HS-27A (cell line): ENCODE measurements at regions not wholly inside any gene's neighbourhood (a gene's known extent, or its start where the extent isn't known, plus 50 kb on each side); places are given as distances from the start of the nearest gene placed in this dataset.

Experiments
- DNase-seq: peaks from one replicate; pipeline ENCODE4 v3.0.0-alpha.2; 2012; ENCODE audit warnings: low read depth, missing footprints

DNA sequence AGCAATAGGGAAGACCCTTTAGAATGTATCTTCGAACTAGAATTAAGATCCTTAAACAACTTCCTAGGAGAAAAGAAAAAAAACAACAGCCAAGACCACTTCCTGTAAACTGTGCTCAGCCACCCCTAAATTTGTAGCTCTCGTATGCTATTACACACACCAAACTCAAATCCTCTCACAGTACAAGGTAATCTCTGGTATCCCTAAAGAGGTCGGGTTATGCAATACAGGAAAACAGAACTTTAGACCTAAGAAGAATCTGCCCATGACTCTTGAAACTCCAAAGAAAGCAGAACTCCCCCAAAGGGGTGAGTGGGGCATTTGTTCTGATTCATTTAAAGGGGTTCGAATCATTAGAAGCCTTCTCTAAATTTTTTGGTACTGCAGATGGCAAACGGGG, 170.9 kb upstream of the CASK start:
- no peak for DNase-seq

- no peak for DNase-seq
These were observed 170.4 kb upstream of the CASK start for GRCh38 chrX:42093756-42094155.

DNA sequence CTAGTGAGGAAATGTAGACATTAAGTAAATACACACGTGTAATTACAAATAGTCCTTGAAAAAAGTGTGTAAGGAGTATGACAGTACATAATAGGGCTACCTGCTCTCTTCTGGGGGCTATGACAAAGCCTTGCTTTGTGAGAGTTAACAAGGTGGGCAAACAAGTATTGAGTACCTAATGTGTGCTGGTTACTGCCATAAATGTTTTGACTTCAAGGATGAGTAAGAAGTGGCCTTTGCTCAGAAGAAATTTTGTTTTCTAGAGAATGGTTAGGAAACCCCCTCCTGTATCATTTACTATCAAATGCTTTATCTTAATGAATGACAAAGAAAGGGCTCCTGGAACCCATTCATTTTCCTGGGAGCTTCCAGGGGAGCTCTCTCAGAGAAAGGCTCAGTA, 167.0 kb upstream of the CASK start:
- no peak for DNase-seq

DNA sequence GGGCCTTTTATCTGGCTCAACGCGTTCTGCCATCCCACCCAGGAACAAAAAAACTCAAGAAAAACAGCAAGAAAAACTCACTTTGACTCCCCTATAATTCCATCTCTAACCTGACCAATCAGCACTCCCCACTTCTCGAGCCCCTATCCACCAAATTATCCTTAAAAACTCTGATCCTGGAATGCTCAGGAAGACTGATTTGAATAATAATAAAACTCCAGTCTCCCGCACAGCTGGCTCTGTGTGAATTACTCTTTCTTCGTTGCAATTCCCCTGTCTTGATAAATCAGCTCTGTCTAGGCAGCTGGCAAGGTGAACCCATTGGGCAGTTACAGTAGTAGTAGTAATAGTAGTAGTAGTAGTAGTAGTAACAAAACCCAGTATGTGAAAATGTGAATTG, 165.7 kb upstream of the CASK start:
- DNase-seq = no peak

DNA sequence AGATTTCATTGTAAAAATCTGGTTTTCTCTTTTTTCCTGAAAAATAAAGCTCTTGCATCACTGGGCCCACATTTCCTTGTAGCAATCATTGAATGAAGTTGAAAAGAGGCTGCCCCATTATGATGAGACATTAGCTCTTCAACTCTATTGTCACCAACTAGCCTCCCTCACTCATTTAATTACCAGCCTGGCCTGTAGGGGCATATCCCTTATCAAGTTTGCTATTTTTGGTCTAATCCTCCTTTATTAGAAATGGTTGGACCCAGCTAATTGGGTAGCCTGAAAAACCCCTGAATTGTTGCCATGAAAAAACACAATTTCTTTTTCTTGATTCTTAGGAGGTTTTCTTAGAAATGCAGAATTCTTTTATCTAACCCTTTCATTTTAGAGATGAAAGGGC, 164.6 kb upstream of the CASK start:
- no peak for DNase-seq

GRCh38 chrX:42085836-42086235, 162.5 kb upstream of the CASK start:
- DNase-seq = no peak

DNA sequence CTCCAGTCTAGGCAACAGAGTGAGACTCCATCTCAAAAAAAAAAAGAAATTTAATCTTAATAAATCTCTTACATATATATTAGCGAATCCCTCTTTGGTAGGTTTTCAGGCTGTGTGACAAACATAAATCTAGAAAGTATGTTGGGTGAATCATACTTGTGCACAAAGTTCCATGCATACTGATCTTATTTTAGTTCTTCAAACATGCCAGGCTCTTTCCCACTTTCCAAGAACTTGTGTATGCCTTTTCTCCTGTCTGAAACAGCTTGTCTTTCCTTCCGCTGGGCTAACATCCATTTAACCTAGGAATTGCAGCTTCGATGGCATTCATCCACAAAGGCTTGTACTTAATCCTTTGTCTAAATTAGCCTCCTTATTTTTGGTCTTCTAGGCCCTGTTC, 156.6 kb upstream of the CASK start:
- DNase-seq = no peak

DNA sequence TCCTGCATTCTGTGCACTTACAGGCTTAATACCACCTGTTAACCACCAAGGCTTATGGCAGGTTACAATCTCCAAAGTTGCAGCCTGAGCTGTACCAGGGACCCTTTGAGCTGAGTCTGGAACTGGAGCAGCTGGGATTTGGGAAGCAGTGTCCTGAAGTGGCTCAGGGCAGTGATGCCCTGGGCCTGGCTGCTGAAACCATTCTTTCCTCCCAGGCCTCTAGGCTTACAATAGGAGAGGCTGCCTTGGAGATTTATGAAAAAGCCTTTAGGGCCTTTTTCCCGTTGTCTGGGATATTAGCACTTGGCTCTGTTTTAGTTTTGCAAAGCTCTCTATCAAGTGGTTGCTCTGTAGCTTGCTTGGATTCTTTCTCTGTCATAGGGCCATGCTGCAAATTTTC, 154.3 kb upstream of the CASK start:
- no peak for DNase-seq

GRCh38 chrX:42075032-42075431, 151.7 kb upstream of the CASK start:
- DNase-seq = no peak

- no peak for DNase-seq
These were observed 150.1 kb upstream of the CASK start for GRCh38 chrX:42073448-42073847.

GRCh38 chrX:42070866-42071265, 147.5 kb upstream of the CASK start:
- DNase-seq = no peak

GRCh38 chrX:42054256-42054655, 130.9 kb upstream of the CASK start:
- DNase-seq = no peak

- no peak for DNase-seq
These were observed 127.0 kb upstream of the CASK start for GRCh38 chrX:42050345-42050744.

- DNase-seq = no peak
These were observed 124.5 kb upstream of the CASK start for GRCh38 chrX:42047886-42048285.

- DNase-seq = no peak
These were observed 104.8 kb upstream of the CASK start for GRCh38 chrX:42028109-42028508.

- no peak for DNase-seq
These were observed 104.1 kb upstream of the CASK start for GRCh38 chrX:42027367-42028000.

DNA sequence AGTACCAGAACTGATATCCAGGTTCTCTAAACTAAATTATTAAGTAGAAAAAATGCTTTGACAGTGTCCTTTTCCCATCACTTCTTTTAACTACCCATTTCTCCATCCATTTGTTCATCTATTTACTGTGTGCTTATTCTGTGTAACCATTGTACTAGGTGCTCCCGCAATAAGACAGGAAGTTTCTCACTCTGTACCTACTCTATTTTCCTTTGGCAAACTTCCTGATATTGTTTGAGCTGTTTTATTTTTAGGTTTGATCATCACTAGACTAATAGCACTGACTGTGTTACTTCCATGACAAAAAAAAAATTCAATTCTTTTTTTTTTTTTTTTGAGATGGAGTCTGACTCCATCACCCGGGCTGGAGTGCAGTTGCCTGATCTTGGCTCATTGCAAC, 102.5 kb upstream of the CASK start:
- no peak for DNase-seq

DNA sequence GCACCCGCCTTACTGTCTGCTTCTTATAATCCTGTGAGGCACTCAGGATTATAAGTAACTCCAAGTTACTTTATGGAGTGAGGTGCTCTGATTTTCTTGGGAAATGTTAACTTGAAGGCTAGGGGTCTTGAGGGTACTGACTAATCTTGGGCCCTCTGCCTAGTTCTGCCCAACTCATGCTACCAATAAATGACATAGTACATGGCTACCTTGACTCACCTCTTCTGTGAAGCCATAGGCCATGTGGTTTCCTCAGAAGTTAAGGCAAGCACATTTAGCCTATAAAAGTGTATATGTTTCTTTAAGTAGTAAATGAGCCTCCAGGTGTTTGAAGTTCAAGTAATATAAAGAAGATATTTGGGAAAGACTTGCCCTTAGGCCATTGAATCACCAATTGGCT, 99.8 kb upstream of the CASK start:
- no peak for DNase-seq

- no peak for DNase-seq
These were observed 98.8 kb upstream of the CASK start for GRCh38 chrX:42022158-42022557.

GRCh38 chrX:42021058-42021457, 97.7 kb upstream of the CASK start:
- no peak for DNase-seq

DNA sequence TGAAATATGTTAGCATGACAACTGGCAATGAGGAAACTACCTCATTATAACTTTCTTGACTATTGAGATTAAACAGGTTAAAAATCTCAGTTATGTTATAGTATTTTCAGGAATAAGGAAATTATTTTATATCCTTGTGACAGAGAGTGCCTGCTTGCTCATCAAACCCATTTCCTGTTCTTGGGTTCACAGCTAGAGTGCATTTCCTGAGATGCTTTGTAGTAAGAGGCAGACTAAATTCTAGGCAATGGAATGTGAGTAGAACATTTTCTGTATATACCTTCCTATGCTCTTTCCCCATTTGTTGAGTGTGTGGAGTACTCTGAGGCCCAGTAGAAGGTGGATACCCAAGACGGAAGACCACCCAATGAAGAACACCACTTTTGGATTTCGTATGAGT, 96.9 kb upstream of the CASK start:
- no peak for DNase-seq

DNA sequence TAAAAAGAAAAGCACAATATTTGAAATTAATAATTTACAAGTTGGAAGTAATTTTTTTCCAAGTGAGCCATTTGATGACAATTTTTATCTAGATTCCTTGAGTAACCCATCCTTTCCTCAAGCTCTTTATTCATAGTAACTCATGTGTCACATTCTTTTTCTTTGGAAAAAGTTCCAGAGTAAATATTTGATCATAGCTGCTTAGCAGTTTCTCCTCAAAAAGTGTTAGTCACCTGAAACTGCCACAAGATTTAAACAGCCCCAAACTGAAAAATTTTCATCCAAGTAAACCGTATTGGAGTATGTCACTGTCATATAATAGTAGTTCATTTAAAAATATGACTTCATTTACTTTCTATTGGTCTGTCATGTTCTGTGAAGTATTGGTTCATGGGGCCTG, 94.6 kb upstream of the CASK start:
- DNase-seq = no peak

DNA sequence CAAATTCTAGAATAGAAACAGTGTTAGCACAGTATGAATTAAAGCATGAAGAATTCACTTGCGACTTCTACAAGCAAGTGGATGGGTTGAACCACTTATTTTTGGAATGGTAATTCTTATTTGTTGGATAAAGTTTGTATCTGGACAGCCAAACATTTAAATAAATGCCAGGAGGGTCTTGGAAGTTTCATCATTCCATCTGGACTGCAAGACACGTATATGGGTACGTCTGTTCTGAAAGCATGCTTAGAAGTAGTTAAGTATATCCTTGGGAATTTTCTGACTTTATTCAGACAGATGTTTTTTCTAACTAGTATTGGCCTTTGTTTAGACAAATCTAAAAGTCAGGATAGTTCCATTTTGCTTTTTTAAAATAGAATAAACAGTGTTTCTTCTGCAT, 77.5 kb upstream of the CASK start:
- no peak for DNase-seq

DNA sequence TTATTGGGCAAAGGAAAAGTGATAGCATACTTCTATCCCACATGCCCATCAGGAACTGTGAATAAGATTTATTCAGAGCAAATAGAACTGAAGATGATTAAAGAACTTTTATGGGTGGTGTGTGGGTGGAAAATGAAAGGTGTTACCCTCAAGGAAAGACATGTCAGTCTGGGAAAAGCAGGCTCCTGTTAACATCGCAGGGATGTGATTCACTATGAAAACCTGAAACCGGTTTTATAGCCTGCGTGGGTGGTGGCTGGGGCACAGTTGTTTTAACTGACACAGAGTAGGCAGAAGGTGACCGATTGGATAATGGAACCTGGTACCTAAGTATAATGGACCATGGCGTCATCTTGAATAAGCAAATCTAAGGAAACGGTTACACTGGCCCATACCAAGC, 61.3 kb upstream of the CASK start:
- DNase-seq = no peak

DNA sequence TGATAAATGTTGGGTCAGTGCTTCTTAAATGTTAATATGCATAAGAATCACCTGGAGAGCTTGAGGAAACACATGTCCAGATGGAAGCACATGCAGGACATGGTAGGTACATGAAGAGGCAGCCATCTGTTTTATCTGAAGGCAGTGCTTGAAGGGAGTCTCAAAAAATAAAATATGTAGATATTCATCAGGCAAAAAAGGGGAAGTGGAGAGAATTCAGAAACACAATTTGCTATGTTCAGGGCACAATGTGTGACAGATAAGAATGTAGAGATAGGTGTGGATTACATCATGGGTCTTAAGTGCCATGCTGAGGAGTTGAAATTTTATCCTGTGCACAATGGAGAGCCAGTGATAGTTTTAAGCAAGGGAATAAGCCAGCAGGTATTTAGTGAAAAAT, 59.6 kb upstream of the CASK start:
- DNase-seq = no peak
